Ishikawa (cell line): ENCODE measurements at regions not wholly inside any gene's neighbourhood (a gene's known extent, or its start where the extent isn't known, plus 50 kb on each side); places are given as distances from the start of the nearest gene placed in this dataset.

Source experiments
- CEBPB ChIP-seq: IDR thresholded peaks from 2 replicates; pipeline ENCODE4 v1.6.1; 2012
- CREB1 ChIP-seq: IDR thresholded peaks from 2 replicates; pipeline ENCODE4 v1.6.1; 2012; ENCODE audit warnings: low read depth
- EGR1 ChIP-seq: IDR thresholded peaks from 2 replicates; pipeline ENCODE4 v1.6.1; 2012
- EP300 ChIP-seq: IDR thresholded peaks from 2 replicates; pipeline ENCODE4 v1.6.1; 2012; ENCODE audit warnings: borderline replicate concordance
- MAX ChIP-seq: IDR thresholded peaks from 2 replicates; pipeline ENCODE4 v1.6.1; 2012
- RAD21 ChIP-seq: IDR thresholded peaks from 2 replicates; pipeline ENCODE4 v1.6.1; 2012; ENCODE audit warnings: low read depth
- TAF1 ChIP-seq: IDR thresholded peaks from 2 replicates; pipeline ENCODE4 v1.6.1; 2012; ENCODE audit warnings: low read depth, mild to moderate bottlenecking
- TEAD4 ChIP-seq: IDR thresholded peaks from 2 replicates; pipeline ENCODE4 v1.6.1; 2012
- USF1 ChIP-seq: IDR thresholded peaks from 2 replicates; pipeline ENCODE4 v1.6.1; 2012
- YY1 ChIP-seq: IDR thresholded peaks from 2 replicates; pipeline ENCODE4 v1.6.1; 2012; ENCODE audit warnings: low read depth

- TF ChIP-seq CREB1 (no peak), YY1 (no peak), EGR1 (no peak), RAD21 (no peak), TAF1 (no peak), TEAD4 (no peak), EP300 (no peak), MAX (no peak), CEBPB (no peak), USF1 (no peak)
Observed at GRCh38 chr13:109537584-109537983, 248.8 kb downstream of the IRS2 start.
